Adrenal gland (tissue), 9 donors: ENCODE measurements at regions not wholly inside any gene's neighbourhood (a gene's known extent, or its start where the extent isn't known, plus 50 kb on each side); places are given as distances from the start of the nearest gene placed in this dataset.

ENCODE experiments used
- DNase-seq, 7 donors: peaks; one replicate each; pipeline ENCODE4 v3.0.0-alpha.2; 2019 to 2020
- H3K27ac ChIP-seq, 5 donors: fragments of 200-600 bp; sonication (generic) in 4 of 5; 1 replicate in 3 of 5; 2 replicates in 2 of 5; pipeline versions ENCODE4 v1.5.1 to v1.8.0; 2016 to 2020; ENCODE audit warnings: mild to moderate bottlenecking in 1 of 5
- H3K27me3 ChIP-seq: fragments of 200-600 bp; 2 replicates; pipeline ENCODE4 v1.8.0; 2021
- H3K36me3 ChIP-seq, 2 donors: fragments of 200-600 bp; replicated peaks in 1 of 2; 1 replicate in 1 of 2; 2 replicates in 1 of 2; pipeline versions ENCODE4 v1.5.1 to v1.8.0; 2018 to 2022
- H3K4me1 ChIP-seq, 2 donors: fragments of 200-600 bp; replicated peaks in 1 of 2; 1 replicate in 1 of 2; 2 replicates in 1 of 2; pipeline versions ENCODE4 v1.5.1 to v1.8.0; 2018 to 2021
- H3K4me3 ChIP-seq, 4 donors: fragments of 200-600 bp; sonication (generic) in 3 of 4; one replicate each; pipeline ENCODE4 v1.5.1; 2016 to 2018
- H3K9me3 ChIP-seq, 3 donors: fragments of 200-600 bp; sonication (generic) in 1 of 3; replicated peaks in 1 of 3; 1 replicate in 2 of 3; 2 replicates in 1 of 3; pipeline versions ENCODE4 v1.5.1 to v1.8.0; 2016 to 2021
- CTCF ChIP-seq, 6 experiments: fragments of 450-650 bp in 4 of 6; fragments of 200-600 bp in 2 of 6; sonication (generic) in 1 of 6; IDR thresholded peaks; 1 replicate in 5 of 6; 2 replicates in 1 of 6; pipeline versions ENCODE4 v1.5.1 to v1.8.0; 2016 to 2021; ENCODE audit warnings: antibody characterized with exemption in 6 of 6, mild to moderate bottlenecking in 2 of 6, moderate library complexity in 1 of 6
- POLR2A ChIP-seq, 2 donors: fragments of 450-650 bp; IDR thresholded peaks; one replicate each; pipeline ENCODE4 v1.6.1; 2017; ENCODE audit warnings: antibody characterized with exemption in 2 of 2, mild to moderate bottlenecking in 2 of 2, moderate library complexity in 1 of 2
- WGBS, 4 donors: extraction: QIAGEN DNeasy Blood & Tissue Kit in 2 of 4; methylation state at CpG; one replicate each; pipeline versions ENCODE4 v1.1.5 to v1.1.7; 2013 to 2017; 5-methylcytosine and 5-hydroxymethylcytosine counted together
- intact Hi-C, 2 donors: fragments of 100-400 bp; cut with DNase I; formaldehyde crosslinking; loops; one replicate each; pipeline versions ENCODE4 v1.14.1 to v1.15.0; 2022 to 2023
- donor health status: healthy with polysubstance abuse.
- donor health status: Bipolar disorder and iron deficiency.
- donor health status: DM: yes; HTN: yes; CAD: no.
- donor health status: DM: no; HTN: no; CAD: no.
- donor health status: DM: no; HTN: no; CAD: no.

DNA sequence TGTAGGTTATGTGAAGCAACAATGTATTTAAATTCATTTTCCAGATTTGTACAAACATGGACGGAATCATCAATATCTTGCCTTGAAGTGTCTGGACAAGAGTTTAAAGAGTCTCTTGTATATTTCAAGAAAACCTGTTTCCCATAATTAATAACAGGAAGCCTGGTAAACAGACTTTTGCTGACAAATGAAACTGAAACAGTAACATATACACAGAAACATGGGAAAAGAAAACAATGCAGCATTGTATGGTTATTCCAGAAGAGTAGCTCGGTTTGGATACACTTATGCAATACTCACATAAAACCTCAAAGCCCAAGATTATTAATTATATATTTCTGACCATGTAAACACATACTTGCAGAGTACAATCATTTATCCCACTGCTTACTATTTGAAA is 265.5 kb downstream of the PTPRC start:
- 67 to 71% (median 69%) methylated on average over 2 of the region's 2 CpGs for WGBS, 4 donors
- Histone ChIP-seq H3K4me1 (peaks cover 0 to 8% of the 10 kb centered on the region in 2 donors), H3K36me3 (no peaks in the 10 kb centered on the region), H3K27me3 (no peaks in the 10 kb centered on the region), H3K27ac (no peak overlapping the region), H3K4me3 (no peak overlapping the region), H3K9me3 (no peaks in the 10 kb centered on the region)
- intact Hi-C loops: no loop called here
- DNase-seq: no peak
- TF ChIP-seq POLR2A (IDR thresholded peaks at IDR 0.05) (no peak), CTCF (IDR thresholded peaks at IDR 0.05) (no peak)

DNA sequence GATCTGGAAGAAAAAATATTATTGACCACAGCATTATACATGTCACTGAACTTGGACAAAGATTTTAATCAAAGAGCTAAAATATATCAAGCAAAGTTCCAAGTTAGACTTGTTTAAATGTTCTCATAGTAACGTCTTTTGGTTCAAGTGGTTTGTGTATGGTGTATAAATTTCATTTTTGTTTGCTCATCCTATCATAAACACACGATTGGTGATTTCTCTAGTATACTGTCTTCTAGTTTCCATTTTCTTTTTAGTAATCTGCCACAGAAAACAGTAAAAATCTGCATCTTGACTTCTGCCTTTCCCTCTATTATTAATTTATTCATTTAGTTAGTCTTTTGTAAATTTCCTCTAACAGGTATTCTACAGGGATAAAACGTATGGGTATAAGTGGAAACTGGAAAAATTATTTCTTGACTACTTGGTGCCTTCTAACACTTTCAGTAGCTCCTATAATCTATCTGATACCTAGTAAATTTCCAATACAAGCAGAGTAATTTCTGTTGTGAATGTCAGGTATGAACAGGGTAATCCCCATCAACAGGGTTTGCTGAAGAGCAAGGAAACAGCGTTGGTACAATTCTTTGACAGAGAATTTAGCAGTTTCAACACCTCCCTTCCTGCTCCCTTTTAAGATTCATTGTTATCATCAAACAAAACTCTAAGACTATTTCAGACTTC is 268.0 kb downstream of the PTPRC start:
- no peaks in the 10 kb centered on the region for H3K27me3 ChIP-seq
- intact Hi-C loops: no loop called here
- H3K27ac ChIP-seq: no peak overlapping the region
- H3K9me3 ChIP-seq: no peaks in the 10 kb centered on the region
- no peak for TF ChIP-seq POLR2A (IDR thresholded peaks at IDR 0.05)
- H3K4me3 ChIP-seq: no peak overlapping the region
- H3K4me1 ChIP-seq: no peaks in the 10 kb centered on the region
- WGBS, 4 donors: 85 to 91% (median 89%) methylated on average over 4 of the region's 4 CpGs
- no peaks in the 10 kb centered on the region for H3K36me3 ChIP-seq
- DNase-seq: no peak

GRCh38 chr1:198907423-198907746 is 268.5 kb downstream of the PTPRC start:
- Histone ChIP-seq H3K27me3 (no peaks in the 10 kb centered on the region), H3K9me3 (no peaks in the 10 kb centered on the region), H3K4me3 (no peak overlapping the region), H3K4me1 (no peaks in the 10 kb centered on the region), H3K27ac (no peak overlapping the region), H3K36me3 (no peaks in the 10 kb centered on the region)
- TF ChIP-seq POLR2A (IDR thresholded peaks at IDR 0.05) (no peak), CTCF (IDR thresholded peaks at IDR 0.05) (peak in 1 of 6 experiments; percentile 26)
- intact Hi-C loops: no loop called here
- WGBS, 4 donors: 76 to 87% (median 85%) methylated on average over 3 of the region's 3 CpGs
- no peak for DNase-seq

DNA sequence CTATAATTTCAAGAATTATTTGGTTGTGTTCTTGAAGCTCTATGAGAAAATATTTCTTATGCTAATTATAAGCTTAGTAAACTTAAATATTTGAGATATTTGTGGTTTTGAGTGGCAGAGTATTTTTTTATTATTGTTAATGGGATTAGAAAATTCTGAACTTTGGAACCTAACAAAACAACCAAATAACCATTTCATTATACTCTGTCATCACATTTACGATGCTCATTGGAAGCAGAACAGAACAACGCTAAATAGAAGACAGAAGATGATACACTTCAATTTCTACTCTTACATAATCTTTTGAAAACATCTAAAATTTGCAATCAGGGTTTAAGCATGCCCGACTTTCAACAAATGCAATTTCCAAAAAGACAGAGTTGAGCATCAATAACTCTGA is 270.2 kb downstream of the PTPRC start:
- no peaks in the 10 kb centered on the region for H3K27me3 ChIP-seq
- intact Hi-C loops: no loop called here
- WGBS, 4 donors: 88 to 93% (median 91%) methylated on average over 3 of the region's 3 CpGs
- DNase-seq: no peak
- no peak overlapping the region for H3K4me3 ChIP-seq
- peaks cover 0 to 8% of the 10 kb centered on the region in 2 donors for H3K4me1 ChIP-seq
- H3K27ac ChIP-seq: no peak overlapping the region
- no peaks in the 10 kb centered on the region for H3K9me3 ChIP-seq
- H3K36me3 ChIP-seq: no peaks in the 10 kb centered on the region
- TF ChIP-seq CTCF (IDR thresholded peaks at IDR 0.05) (no peak), POLR2A (IDR thresholded peaks at IDR 0.05) (no peak)

DNA sequence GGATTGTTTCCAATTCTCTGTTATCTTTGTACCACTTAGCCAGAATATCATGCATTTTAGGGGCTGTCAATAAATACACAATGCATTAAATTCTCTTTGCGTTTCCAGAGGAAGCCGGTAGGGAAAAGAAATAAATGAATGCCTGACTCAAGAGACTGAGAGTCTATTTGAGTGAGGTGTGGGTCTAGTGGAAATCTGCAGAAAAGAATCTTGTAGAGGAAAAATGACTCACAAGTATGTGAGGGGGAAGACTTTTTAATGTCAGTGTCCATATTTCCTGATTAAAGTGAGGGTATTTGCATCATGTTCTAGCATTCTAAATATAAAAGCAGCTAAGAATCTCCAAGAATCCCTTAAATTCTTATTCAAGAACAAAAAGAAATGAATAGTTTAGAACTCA is 271.1 kb downstream of the PTPRC start:
- Histone ChIP-seq H3K27me3 (no peaks in the 10 kb centered on the region), H3K36me3 (no peaks in the 10 kb centered on the region), H3K9me3 (no peaks in the 10 kb centered on the region), H3K4me1 (peaks cover 0 to 8% of the 10 kb centered on the region in 2 donors), H3K4me3 (no peak overlapping the region), H3K27ac (no peak overlapping the region)
- 82 to 86% (median 85%) methylated on average over 2 of the region's 2 CpGs for WGBS, 4 donors
- DNase-seq: no peak
- intact Hi-C loops: no loop called here
- TF ChIP-seq POLR2A (IDR thresholded peaks at IDR 0.05) (no peak), CTCF (IDR thresholded peaks at IDR 0.05) (no peak)
